ENCODE measurements at regions not wholly inside any gene's neighbourhood (a gene's known extent, or its start where the extent isn't known, plus 50 kb on each side); places are given as distances from the start of the nearest gene placed in this dataset.

GRCh38 chr7:25777969-25778708 is 373.9 kb upstream of the NFE2L3 start:
- DNase-seq (ENCODE audit: low spot score), result no peak

GRCh38 chr7:25779002-25779546 is 372.9 kb upstream of the NFE2L3 start:
- DNase-seq (ENCODE audit: low spot score), result no peak

GRCh38 chr7:25780904-25781303 is 371.1 kb upstream of the NFE2L3 start:
- DNase-seq (ENCODE audit: low spot score), result no peak

- DNase-seq (ENCODE audit: low spot score), result no peak
Observed at GRCh38 chr7:25781704-25782103, 370.3 kb upstream of the NFE2L3 start.

GRCh38 chr7:25786936-25787335 is 365.1 kb upstream of the NFE2L3 start:
- no peak for DNase-seq (ENCODE audit: low spot score)

- DNase-seq (ENCODE audit: low spot score), result no peak
Observed at GRCh38 chr7:25787336-25787735, 364.7 kb upstream of the NFE2L3 start.

GRCh38 chr7:25788371-25788770 is 363.6 kb upstream of the NFE2L3 start:
- DNase-seq (ENCODE audit: low spot score), result no peak

GRCh38 chr7:25788961-25789620 is 362.9 kb upstream of the NFE2L3 start:
- no peak for DNase-seq (ENCODE audit: low spot score)

- DNase-seq (ENCODE audit: low spot score), result no peak
Observed at GRCh38 chr7:25789701-25790640, 362.0 kb upstream of the NFE2L3 start.

- no peak for DNase-seq (ENCODE audit: low spot score)
Observed at GRCh38 chr7:25790963-25791362, 361.0 kb upstream of the NFE2L3 start.

GRCh38 chr7:25792586-25792985 is 359.4 kb upstream of the NFE2L3 start:
- DNase-seq (ENCODE audit: low spot score), result no peak

GRCh38 chr7:25795824-25796235 is 356.2 kb upstream of the NFE2L3 start:
- DNase-seq (ENCODE audit: low spot score), result no peak

GRCh38 chr7:25798344-25798743 is 353.7 kb upstream of the NFE2L3 start:
- DNase-seq (ENCODE audit: low spot score), result no peak

GRCh38 chr7:25801214-25801613 is 350.8 kb upstream of the NFE2L3 start:
- no peak for DNase-seq (ENCODE audit: low spot score)

GRCh38 chr7:25802057-25802456 is 349.9 kb upstream of the NFE2L3 start:
- no peak for DNase-seq (ENCODE audit: low spot score)

- DNase-seq (ENCODE audit: low spot score), result no peak
Observed at GRCh38 chr7:25802473-25802872, 349.5 kb upstream of the NFE2L3 start.

GRCh38 chr7:25803117-25803887 is 348.7 kb upstream of the NFE2L3 start:
- no peak for DNase-seq (ENCODE audit: low spot score)

- DNase-seq (ENCODE audit: low spot score), result no peak
Observed at GRCh38 chr7:25804154-25804553, 347.8 kb upstream of the NFE2L3 start.

GRCh38 chr7:25805027-25805687 is 346.8 kb upstream of the NFE2L3 start:
- no peak for DNase-seq (ENCODE audit: low spot score)

GRCh38 chr7:25807086-25807611 is 344.8 kb upstream of the NFE2L3 start:
- DNase-seq (ENCODE audit: low spot score), result no peak

- DNase-seq (ENCODE audit: low spot score), result no peak
Observed at GRCh38 chr7:25809441-25809840, 342.6 kb upstream of the NFE2L3 start.

Measured in HuH-7.5 (cell line).